ENCODE measurements at regions not wholly inside any gene's neighbourhood (a gene's known extent, or its start where the extent isn't known, plus 50 kb on each side); places are given as distances from the start of the nearest gene placed in this dataset.

GRCh38 chr11:62020661-62021060 lies 53.2 kb upstream of the FTH1 start:
- no peak for TF ChIP-seq CTCF (IDR thresholded peaks at IDR 0.05; ENCODE audit: control insufficient read depth, extremely low read depth, insufficient read depth)
- no peak overlapping the region for H3K4me3 ChIP-seq (ENCODE audit: low read depth, low read length)
- no peak for DNase-seq (ENCODE audit: low read depth)

- no peak overlapping the region for H3K4me3 ChIP-seq (ENCODE audit: low read depth, low read length)
- TF ChIP-seq CTCF (IDR thresholded peaks at IDR 0.05; ENCODE audit: control insufficient read depth, extremely low read depth, insufficient read depth), result no peak
- no peak for DNase-seq (ENCODE audit: low read depth)
Observed at GRCh38 chr11:62018981-62019664, 51.7 kb upstream of the FTH1 start.

DNA sequence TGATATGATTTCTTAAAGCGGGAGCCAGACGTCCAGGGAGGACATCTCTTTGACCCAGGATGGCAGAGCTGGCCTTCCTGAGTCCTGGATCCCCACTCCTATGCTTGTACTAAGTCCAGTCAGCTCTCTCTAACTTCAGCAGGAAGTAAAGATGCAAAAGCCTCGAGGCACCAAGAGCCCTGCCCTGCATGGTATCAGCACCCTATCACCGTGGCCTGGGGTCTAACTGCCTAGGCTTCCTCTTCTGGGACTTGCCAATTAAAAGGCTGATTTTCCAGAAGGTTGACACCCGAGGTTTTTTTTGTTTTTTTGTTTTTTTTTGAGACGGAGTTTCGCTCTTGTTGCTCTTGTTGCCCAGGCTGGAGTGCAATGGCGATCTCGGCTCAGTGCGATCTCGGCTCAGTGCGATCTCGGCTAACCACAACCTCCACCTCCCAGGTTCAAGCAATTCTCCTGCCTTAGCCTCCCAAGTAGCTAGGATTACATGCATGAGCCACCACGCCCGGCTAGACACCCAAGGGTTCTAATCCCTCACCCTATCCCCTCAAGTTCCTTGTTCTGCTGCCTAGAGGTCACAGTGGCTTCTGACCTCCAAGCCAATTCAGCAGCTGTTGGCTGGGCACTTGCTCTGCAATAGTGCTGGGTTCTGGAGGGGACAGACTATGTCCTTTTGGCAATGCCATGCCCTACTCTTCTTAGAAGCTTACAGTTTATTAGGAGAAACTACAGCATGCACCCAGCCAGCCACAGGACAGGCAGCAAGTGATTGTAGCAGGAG lies 50.6 kb upstream of the FTH1 start:
- H3K4me3 ChIP-seq (ENCODE audit: low read depth, low read length), result no peak overlapping the region
- no peak for TF ChIP-seq CTCF (IDR thresholded peaks at IDR 0.05; ENCODE audit: control insufficient read depth, extremely low read depth, insufficient read depth)
- DNase-seq (ENCODE audit: low read depth), result no peak
